ENCODE measurements at regions not wholly inside any gene's neighbourhood (a gene's known extent, or its start where the extent isn't known, plus 50 kb on each side); places are given as distances from the start of the nearest gene placed in this dataset.

DNA sequence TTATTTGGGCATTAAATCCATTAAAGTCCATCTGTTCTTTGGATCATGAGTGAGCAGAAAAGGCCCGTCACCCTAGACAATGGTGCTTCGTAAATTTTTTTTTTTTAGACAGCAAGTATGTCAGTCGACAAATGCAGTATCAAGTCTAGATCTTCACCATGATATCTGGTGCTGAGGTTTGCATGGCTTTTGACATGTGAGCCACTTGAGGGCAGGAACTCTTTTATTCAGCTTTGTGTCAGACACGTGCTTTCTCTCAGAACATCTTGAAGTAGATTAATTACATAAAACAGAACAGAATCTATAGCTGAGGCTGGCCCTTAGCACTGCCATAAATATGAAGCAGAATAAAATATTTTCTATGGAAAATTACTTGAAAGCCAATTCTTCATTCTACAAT is 62.9 kb upstream of the CARD18 start:
- H3K9me3 Mint-ChIP-seq (ENCODE audit: unreplicated experiment): no peaks in the 10 kb centered on the region
- no peak overlapping the region for H3K27ac Mint-ChIP-seq (ENCODE audit: low read depth, unreplicated experiment)
- no peaks in the 10 kb centered on the region for H3K27me3 Mint-ChIP-seq (ENCODE audit: insufficient read depth, unreplicated experiment)
- ChIA-PET POLR2A (interaction anchor here (1.0 kb wide), 1 partner anchor 13 kb away, joined by 3 read pairs; no protein-coding TSS in a partner anchor), CTCF (no interaction called here)
- BruUV-seq (replicated peaks): no TSS peak
- intact Hi-C loops (cut with micrococcal nuclease): no loop called here
- no peak for DNase-seq (ENCODE audit: unreplicated experiment)
- TF ChIP-seq CTCF (IDR thresholded peaks at IDR 0.05; ENCODE audit: unreplicated experiment): no peak
- H3K4me3 Mint-ChIP-seq (ENCODE audit: unreplicated experiment): no peak overlapping the region
- H3K36me3 Mint-ChIP-seq (ENCODE audit: insufficient read depth, unreplicated experiment): peaks cover 5% of the 10 kb centered on the region
- peaks cover 5% of the 10 kb centered on the region for H3K4me1 Mint-ChIP-seq (ENCODE audit: insufficient read depth, unreplicated experiment)

DNA sequence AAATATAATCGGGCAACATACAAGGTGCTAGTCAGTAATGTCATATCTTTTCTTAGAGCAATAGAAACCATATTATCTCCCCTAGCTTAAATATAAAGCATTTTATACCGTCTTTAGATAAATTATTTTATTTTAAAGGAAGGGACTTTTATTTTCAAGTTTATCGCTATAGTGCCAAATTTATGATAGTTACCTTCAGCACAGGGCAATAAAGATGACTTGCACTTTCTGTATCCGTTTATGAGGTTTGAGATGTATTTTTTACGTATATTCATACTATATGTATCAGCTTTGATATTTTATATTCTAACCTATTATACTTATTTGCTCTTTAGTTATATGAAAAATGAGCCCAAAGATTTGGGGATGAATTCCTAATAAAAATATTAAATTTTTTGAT is 61.6 kb upstream of the CARD18 start:
- Mint-ChIP-seq H3K9me3 (ENCODE audit: unreplicated experiment) (no peaks in the 10 kb centered on the region), H3K27me3 (ENCODE audit: insufficient read depth, unreplicated experiment) (no peaks in the 10 kb centered on the region), H3K4me1 (ENCODE audit: insufficient read depth, unreplicated experiment) (peaks cover 5% of the 10 kb centered on the region), H3K4me3 (ENCODE audit: unreplicated experiment) (no peak overlapping the region), H3K27ac (ENCODE audit: low read depth, unreplicated experiment) (no peak overlapping the region), H3K36me3 (ENCODE audit: insufficient read depth, unreplicated experiment) (peaks cover 5% of the 10 kb centered on the region)
- POLR2A ChIA-PET: interaction anchor here (1.2 kb wide), 1 partner anchor 13 kb away, joined by 3 read pairs; no protein-coding TSS in a partner anchor
- intact Hi-C loops (cut with micrococcal nuclease): no loop called here
- CTCF ChIA-PET: no interaction called here
- no TSS peak for BruUV-seq (replicated peaks)
- no peak for DNase-seq (ENCODE audit: unreplicated experiment)
- no peak for TF ChIP-seq CTCF (IDR thresholded peaks at IDR 0.05; ENCODE audit: unreplicated experiment)

GRCh38 chr11:105197071-105197815 is 57.7 kb upstream of the CARD18 start:
- Mint-ChIP-seq H3K4me3 (ENCODE audit: unreplicated experiment) (no peak overlapping the region), H3K36me3 (ENCODE audit: insufficient read depth, unreplicated experiment) (peaks cover 5% of the 10 kb centered on the region)

DNA sequence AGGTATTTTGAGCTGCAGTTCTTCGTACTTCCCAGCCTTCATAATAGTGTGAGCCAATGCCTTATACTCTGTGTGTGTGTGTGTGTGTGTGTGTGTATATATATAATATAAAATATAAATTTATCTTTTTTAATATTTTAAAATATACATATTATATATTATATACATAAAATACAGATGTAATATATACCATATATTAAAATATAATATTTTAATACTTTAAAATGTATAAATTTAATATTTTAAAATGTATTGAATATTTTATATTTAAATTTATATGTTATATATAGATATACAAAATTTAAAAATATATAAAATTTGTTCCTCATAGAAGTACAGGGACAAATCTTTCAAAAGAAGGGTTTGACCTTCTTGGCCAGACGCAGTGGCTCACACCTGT is 53.7 kb upstream of the CARD18 start:
- ChIA-PET POLR2A (no interaction called here), CTCF (no interaction called here)
- TF ChIP-seq CTCF (IDR thresholded peaks at IDR 0.05; ENCODE audit: unreplicated experiment): no peak
- DNase-seq (ENCODE audit: unreplicated experiment): no peak
- peaks cover 4% of the 10 kb centered on the region for H3K36me3 Mint-ChIP-seq (ENCODE audit: insufficient read depth, unreplicated experiment)
- no peak overlapping the region for H3K4me3 Mint-ChIP-seq (ENCODE audit: unreplicated experiment)
- H3K9me3 Mint-ChIP-seq (ENCODE audit: unreplicated experiment): no peaks in the 10 kb centered on the region
- no TSS peak for BruUV-seq (replicated peaks)
- peaks cover 11% of the 10 kb centered on the region for H3K4me1 Mint-ChIP-seq (ENCODE audit: insufficient read depth, unreplicated experiment)
- H3K27ac Mint-ChIP-seq (ENCODE audit: low read depth, unreplicated experiment): no peak overlapping the region
- no peaks in the 10 kb centered on the region for H3K27me3 Mint-ChIP-seq (ENCODE audit: insufficient read depth, unreplicated experiment)
- intact Hi-C loops (cut with micrococcal nuclease): no loop called here

More at GRCh38 chr11:105197071-105197815, 57.7 kb upstream of the CARD18 start:
- Mint-ChIP-seq H3K9me3 (ENCODE audit: unreplicated experiment) (no peaks in the 10 kb centered on the region), H3K27ac (ENCODE audit: low read depth, unreplicated experiment) (no peak overlapping the region), H3K4me1 (ENCODE audit: insufficient read depth, unreplicated experiment) (no peaks in the 10 kb centered on the region), H3K27me3 (ENCODE audit: insufficient read depth, unreplicated experiment) (no peaks in the 10 kb centered on the region)
- ChIA-PET CTCF (no interaction called here), POLR2A (no interaction called here)
- BruUV-seq (replicated peaks): no TSS peak
- no peak for TF ChIP-seq CTCF (IDR thresholded peaks at IDR 0.05; ENCODE audit: unreplicated experiment)
- intact Hi-C loops (cut with micrococcal nuclease): no loop called here
- DNase-seq (ENCODE audit: unreplicated experiment): no peak
